ENCODE measurements at regions not wholly inside any gene's neighbourhood (a gene's known extent, or its start where the extent isn't known, plus 50 kb on each side); places are given as distances from the start of the nearest gene placed in this dataset.

DNA sequence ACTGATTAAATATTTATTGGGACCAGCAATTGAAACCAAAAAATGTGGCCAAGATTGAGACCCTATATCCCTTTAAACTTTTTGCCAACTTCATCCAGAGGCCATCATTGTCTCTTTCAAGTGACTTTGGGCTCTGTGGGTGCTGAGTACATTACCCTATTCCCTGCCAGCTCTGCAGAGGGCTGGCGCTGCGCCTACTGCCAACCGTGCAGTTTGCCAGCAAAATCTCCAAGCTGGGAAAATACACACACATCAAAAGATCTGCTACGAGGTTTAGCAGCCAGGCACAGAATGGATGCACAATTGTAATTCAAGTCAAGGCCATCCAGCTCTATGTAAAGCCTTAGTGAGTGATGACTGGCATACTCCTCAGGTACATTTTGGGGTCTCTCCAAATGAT is 125.0 kb downstream of the CBLN4 start:
- Mint-ChIP-seq H3K4me1 (no peaks in the 10 kb centered on the region), H3K27me3 (peaks cover 0 to 9% (median 0%) of the 10 kb centered on the region in 5 donors), H3K9me3 (peaks cover 0 to 29% (median 3%) of the 10 kb centered on the region in 9 donors), H3K36me3 (no peaks in the 10 kb centered on the region), H3K4me3 (no peak overlapping the region), H3K27ac (no peak overlapping the region)
- POLR2A ChIA-PET, result no interaction called here
- ATAC-seq (no peak), DNase-seq (no peak)

DNA sequence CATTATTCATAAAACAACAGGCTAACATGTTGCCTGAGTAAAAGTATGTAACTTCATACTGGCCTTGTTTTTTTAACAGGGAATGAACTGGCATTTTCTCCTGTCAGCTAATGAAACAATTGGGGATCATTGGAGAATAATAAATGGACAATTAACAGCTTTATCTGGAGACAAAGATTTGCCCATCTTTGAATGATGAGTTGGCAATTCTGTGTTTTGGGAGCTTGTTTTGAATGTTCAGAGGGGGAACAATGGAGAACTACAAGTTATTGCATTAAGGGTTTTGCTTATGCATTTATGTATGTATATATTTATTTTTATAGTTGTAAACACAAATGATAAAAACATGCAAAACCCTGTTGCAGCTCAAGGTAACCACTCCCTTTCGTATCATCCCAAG is 150.3 kb downstream of the CBLN4 start:
- Mint-ChIP-seq H3K27me3 (peaks cover 0 to 2% (median 0%) of the 10 kb centered on the region in 5 donors), H3K9me3 (peaks cover 0 to 18% (median 6%) of the 10 kb centered on the region in 9 donors), H3K4me3 (no peak overlapping the region), H3K27ac (no peak overlapping the region), H3K4me1 (no peaks in the 10 kb centered on the region), H3K36me3 (no peaks in the 10 kb centered on the region)
- DNase-seq, result no peak
- ATAC-seq, result no peak
- POLR2A ChIA-PET, result no interaction called here

DNA sequence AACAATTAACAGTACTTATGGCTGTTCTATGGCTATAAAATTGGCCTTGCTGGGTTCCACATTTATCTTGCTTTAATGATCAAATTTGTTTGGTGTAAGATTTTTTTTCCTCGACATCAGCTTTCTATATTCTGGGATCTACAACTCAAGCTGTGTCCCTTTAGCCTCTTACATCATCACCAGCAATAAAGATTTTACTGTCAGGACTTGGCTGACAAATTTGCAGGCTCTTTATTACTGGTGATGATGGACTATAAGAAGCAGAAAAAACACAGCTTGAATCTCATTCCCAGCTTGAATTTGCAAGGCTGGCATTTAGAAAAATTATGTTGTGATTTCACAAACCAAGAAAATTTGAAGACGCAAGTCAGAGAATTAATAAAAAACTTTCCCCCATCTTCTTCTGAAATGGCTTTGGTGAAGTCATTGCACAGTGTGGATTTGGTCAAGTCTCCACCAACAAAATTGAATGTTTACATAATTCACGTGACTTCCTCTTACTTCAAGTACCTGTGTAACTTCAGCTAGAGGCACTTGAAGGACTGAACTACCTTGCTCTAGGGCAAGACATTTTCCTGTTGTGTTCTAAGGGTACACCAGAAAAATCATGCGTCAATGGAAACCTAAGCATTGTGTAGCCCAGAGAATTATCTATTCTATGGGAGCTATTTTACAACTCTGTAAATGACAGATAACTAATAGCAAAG is 175.0 kb downstream of the CBLN4 start:
- ATAC-seq, result no peak
- Mint-ChIP-seq H3K4me1 (no peaks in the 10 kb centered on the region), H3K36me3 (no peaks in the 10 kb centered on the region), H3K27ac (no peak overlapping the region), H3K27me3 (peaks cover 0 to 3% (median 0%) of the 10 kb centered on the region in 5 donors), H3K9me3 (peaks cover 0 to 24% (median 4%) of the 10 kb centered on the region in 9 donors), H3K4me3 (no peak overlapping the region)
- POLR2A ChIA-PET, result no interaction called here
- DNase-seq, result no peak

DNA sequence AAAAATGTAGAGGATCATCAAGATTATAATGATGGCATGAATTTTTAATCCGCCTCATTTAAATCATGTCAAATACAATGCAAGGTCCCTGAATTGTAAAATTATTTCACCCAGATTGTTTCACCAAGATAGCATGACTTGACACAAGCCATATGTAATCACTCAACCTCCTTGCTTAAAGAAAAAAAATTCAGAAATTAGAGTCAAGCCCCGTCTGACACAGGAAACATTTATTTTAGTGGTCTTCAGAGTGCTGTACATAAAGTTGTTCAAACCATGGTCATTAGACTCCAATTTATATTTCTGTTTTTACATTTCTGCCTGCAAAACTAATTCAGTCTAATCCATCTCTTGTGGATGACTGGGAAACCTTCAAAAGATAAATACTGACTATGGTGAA is 200.2 kb downstream of the CBLN4 start:
- POLR2A ChIA-PET, result no interaction called here
- Mint-ChIP-seq H3K4me3 (no peak overlapping the region), H3K4me1 (no peaks in the 10 kb centered on the region), H3K9me3 (peaks cover 0 to 12% (median 4%) of the 10 kb centered on the region in 9 donors), H3K27ac (no peak overlapping the region), H3K36me3 (no peaks in the 10 kb centered on the region), H3K27me3 (peaks cover 0 to 10% (median 0%) of the 10 kb centered on the region in 5 donors)
- DNase-seq (no peak), ATAC-seq (no peak)

DNA sequence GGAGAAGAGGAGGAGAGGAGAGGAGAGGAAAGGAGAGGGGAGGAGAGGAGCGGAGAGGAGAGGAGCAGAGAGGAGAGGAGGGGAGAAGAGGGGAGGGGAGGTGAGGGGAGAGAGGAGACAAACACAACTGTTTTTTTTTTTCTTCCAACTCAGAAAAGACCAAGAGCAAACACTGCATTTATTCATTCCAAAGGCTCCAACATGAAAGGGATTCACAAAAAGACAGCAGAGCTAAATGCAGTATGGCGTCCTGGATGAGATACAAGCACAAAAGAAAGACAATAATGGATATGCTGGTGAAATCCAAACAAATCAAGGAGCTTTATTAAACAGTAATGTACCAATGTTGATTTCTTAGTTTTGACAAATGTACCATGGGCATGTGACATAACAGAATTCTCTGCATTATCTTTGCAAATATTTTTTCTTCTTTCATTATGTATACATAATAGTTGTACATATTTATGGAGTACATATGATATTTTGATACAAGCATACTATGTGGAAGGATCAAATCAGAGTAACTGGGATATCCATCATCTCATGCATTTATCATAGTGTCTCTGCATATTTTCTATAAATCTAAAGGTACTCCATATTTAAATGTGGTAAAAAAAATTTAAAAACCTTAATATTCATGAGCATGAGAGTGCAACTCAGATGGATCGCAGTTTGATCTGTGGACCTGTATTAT is 204.6 kb downstream of the CBLN4 start:
- Mint-ChIP-seq H3K27me3 (peaks cover 0 to 10% (median 0%) of the 10 kb centered on the region in 5 donors), H3K4me1 (no peaks in the 10 kb centered on the region), H3K27ac (no peak overlapping the region), H3K4me3 (no peak overlapping the region), H3K9me3 (peaks cover 0 to 13% (median 5%) of the 10 kb centered on the region in 9 donors), H3K36me3 (no peaks in the 10 kb centered on the region)
- DNase-seq (no peak), ATAC-seq (no peak)
- POLR2A ChIA-PET, result no interaction called here

DNA sequence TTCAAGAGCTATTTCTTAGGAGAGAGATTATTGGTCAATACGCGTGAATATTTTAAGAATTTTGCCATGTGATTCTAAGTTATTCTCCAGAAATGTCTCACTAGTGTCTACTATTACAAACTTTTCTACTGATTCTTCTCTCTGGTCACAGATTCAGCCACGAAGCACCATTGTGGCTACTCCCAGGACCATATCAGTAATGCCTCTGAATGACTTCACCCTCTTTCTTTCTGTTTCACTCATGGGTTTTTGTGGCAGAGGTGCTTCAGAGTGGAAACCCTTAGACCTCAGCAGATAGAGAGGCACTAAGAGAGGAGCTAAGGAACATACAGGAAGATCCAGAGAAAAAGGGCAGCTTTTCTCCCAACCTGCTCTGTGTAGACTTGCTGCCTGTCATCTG is 211.3 kb downstream of the CBLN4 start:
- no peaks in the 10 kb centered on the region for H3K36me3 Mint-ChIP-seq
- no peak overlapping the region for H3K27ac Mint-ChIP-seq
- ATAC-seq, result no peak
- no peak overlapping the region for H3K4me3 Mint-ChIP-seq
- POLR2A ChIA-PET, result no interaction called here
- no peaks in the 10 kb centered on the region for H3K4me1 Mint-ChIP-seq
- no peaks in the 10 kb centered on the region for H3K27me3 Mint-ChIP-seq
- peaks cover 0 to 26% (median 4%) of the 10 kb centered on the region in 9 donors for H3K9me3 Mint-ChIP-seq
- no peak for DNase-seq

DNA sequence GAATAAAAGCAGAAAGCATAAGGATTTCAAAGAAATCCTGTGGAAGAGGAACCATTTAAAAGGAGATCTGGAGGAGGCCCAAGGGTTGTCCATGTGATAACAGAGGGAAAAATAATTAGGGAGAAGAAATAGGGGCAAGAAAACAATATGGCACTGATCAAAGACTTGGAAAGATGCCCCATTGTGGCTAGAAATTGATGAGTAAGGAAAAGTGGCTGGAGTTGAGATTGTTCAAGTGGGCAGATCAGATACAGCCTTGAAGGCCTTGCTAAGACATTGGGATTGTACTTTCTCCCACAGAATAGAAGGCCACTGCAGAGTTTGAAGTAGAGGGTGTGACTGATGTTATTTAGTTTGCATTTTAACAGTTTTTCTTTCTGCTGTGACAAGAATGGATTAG is 213.3 kb downstream of the CBLN4 start:
- ATAC-seq, result no peak

DNA sequence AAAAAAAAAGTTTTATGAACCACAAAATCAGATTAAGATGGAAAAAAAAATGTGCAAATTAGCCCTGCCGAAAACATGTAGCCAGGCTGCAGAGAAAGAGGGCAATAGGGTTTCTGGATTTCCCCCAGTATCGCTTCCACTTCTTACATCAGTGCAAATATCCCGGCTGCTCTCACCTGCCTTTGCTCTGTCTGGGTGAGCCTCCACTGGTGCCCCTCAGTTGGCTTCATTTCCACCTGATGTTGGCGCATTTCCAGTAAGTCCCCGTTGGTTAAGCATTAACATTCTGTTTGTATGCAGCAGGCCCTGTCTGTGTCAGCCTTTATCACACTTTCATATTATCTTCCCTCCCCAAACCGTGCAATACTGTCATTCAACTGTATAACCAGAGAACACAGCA is 215.1 kb downstream of the CBLN4 start:
- Mint-ChIP-seq H3K27ac (no peak overlapping the region), H3K36me3 (no peaks in the 10 kb centered on the region), H3K27me3 (no peaks in the 10 kb centered on the region), H3K4me1 (no peaks in the 10 kb centered on the region), H3K4me3 (no peak overlapping the region), H3K9me3 (peaks cover 0 to 29% (median 3%) of the 10 kb centered on the region in 9 donors)
- POLR2A ChIA-PET, result no interaction called here
- ATAC-seq (no peak), DNase-seq (no peak)

More for the DNA sequence above, 213.3 kb downstream of the CBLN4 start:
- no peaks in the 10 kb centered on the region for H3K36me3 Mint-ChIP-seq
- H3K27me3 Mint-ChIP-seq, result no peaks in the 10 kb centered on the region
- H3K9me3 Mint-ChIP-seq, result peaks cover 0 to 26% (median 3%) of the 10 kb centered on the region in 9 donors
- no peak overlapping the region for H3K4me3 Mint-ChIP-seq
- H3K4me1 Mint-ChIP-seq, result no peaks in the 10 kb centered on the region
- H3K27ac Mint-ChIP-seq, result no peak overlapping the region
- DNase-seq, result no peak
- POLR2A ChIA-PET, result no interaction called here

DNA sequence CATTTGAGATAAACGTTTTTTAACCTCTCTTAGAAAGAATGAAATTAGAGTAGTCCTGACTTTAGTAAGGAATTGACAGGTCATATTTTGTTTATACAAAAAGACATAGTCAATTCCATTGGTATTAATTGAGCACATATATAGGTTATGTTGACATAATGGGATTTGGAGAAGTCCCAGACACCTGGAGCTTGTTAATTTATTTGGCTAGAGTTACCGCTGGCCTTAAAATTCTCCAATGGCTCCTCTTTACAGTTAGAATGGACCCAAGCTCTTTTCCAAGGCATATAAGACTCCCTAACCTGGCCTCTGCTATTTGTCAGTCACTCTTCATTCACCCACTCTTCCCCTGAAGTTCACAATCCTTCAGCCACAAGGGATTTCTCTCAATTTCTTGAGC is 221.3 kb downstream of the CBLN4 start:
- Mint-ChIP-seq H3K27ac (no peak overlapping the region), H3K36me3 (no peaks in the 10 kb centered on the region), H3K27me3 (peaks cover 0 to 11% (median 4%) of the 10 kb centered on the region in 5 donors), H3K4me3 (no peak overlapping the region), H3K4me1 (no peaks in the 10 kb centered on the region), H3K9me3 (peaks cover 0 to 18% (median 0%) of the 10 kb centered on the region in 9 donors)
- no peak for ATAC-seq
- POLR2A ChIA-PET, result no interaction called here
- DNase-seq, result no peak

DNA sequence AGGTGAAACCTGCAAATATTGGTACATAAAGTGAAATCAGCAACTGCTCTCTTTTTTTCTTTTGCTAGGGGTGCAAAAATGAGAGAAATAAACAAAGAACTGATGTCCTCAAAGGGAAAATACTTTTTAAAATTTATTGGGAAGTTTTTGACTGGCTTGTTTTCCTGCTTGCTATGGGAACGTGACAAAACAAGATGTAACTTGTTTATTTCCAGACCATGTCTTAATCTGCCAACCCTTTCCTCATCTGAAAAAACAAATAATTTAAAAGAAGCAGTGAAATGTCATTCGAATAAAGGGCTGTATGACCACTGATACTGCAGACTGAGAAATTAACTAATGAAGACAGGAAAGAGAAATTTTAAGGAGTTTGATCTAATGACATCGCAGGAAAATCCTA is 221.9 kb downstream of the CBLN4 start:
- Mint-ChIP-seq H3K36me3 (no peaks in the 10 kb centered on the region), H3K9me3 (peaks cover 0 to 22% (median 0%) of the 10 kb centered on the region in 9 donors), H3K4me3 (no peak overlapping the region), H3K27ac (no peak overlapping the region), H3K27me3 (peaks cover 0 to 11% (median 4%) of the 10 kb centered on the region in 5 donors), H3K4me1 (no peaks in the 10 kb centered on the region)
- no peak for DNase-seq
- no peak for ATAC-seq
- POLR2A ChIA-PET, result no interaction called here

DNA sequence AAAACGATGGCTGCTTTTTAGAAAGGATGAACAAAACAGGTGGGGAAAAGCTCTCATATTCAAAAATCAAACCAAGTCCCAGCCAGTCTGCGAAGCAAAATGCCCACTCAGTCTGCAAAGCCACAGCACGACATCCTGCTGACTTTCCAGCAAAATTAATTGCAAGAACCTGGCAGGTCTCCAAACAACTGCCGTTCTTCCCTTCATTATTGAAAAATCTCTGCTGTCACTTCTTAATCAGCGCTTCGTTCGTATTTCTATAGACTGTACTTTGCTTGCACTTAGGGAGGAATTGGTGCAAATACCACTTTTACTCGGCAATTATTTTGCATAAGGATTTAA is 222.4 kb downstream of the CBLN4 start:
- POLR2A ChIA-PET, result no interaction called here
- no peak for ATAC-seq
- Mint-ChIP-seq H3K4me3 (no peak overlapping the region), H3K4me1 (no peaks in the 10 kb centered on the region), H3K27ac (no peak overlapping the region), H3K9me3 (peaks cover 0 to 22% (median 0%) of the 10 kb centered on the region in 9 donors), H3K27me3 (peaks cover 0 to 11% (median 4%) of the 10 kb centered on the region in 5 donors), H3K36me3 (no peaks in the 10 kb centered on the region)
- DNase-seq, result no peak

DNA sequence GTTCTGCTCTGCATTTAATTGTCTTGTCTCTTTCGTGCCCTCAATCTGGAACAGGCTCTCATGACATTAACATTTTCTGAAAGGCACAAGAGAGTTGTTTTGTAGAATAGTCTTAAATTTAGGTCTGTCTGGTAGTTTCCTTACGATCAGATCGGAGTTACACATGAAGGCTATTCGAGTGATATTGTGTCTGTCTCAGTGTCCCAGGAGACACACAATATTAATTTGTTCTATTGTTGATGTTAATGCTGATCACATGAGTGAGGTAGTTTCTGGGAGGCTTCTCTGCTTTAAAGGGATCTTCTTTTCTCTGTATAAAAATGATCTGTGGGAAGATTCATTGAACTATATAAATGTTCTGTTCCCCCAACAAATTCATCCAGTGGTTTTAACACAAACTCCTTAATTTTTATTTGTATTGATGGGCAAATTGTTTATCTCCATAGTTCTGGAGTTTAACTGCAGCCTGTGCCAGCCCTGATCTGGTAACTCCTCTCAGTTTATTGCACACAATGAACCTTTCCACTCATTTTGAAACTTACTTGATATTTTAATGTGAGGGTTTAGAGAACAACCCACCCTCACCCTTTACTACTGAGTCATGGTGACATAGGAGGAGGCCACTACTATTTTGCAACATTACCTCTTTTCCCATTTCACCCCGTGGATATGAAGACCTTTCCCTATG is 223.0 kb downstream of the CBLN4 start:
- Mint-ChIP-seq H3K36me3 (no peaks in the 10 kb centered on the region), H3K4me1 (no peaks in the 10 kb centered on the region), H3K27ac (no peak overlapping the region), H3K27me3 (peaks cover 0 to 11% (median 4%) of the 10 kb centered on the region in 5 donors), H3K9me3 (peaks cover 0 to 22% (median 0%) of the 10 kb centered on the region in 9 donors), H3K4me3 (no peak overlapping the region)
- POLR2A ChIA-PET, result no interaction called here
- no peak for DNase-seq
- ATAC-seq, result no peak

DNA sequence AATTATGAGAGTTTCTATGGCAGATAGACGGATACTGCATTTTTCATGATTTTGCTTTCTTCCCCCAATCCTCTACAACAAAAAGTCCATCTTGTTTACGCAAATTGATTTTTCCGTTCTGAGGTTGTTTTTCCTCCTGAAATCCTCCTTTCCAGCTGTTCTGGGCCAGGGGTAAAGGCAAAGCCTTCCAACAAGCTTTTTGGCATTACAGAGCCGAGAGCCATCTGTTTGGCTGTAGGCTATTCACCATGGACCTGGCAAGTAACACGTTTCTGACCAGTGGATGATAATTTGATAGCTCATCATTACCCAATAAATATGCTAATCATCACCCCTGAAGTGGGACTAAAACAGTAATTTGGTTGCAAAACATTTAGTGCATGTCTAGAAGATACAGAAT is 226.5 kb downstream of the CBLN4 start:
- H3K36me3 Mint-ChIP-seq, result no peaks in the 10 kb centered on the region
- DNase-seq (no peak), ATAC-seq (no peak)
- no peak overlapping the region for H3K27ac Mint-ChIP-seq
- no peak overlapping the region for H3K4me3 Mint-ChIP-seq
- H3K27me3 Mint-ChIP-seq, result peaks cover 0 to 11% (median 0%) of the 10 kb centered on the region in 5 donors
- peaks cover 0 to 13% (median 5%) of the 10 kb centered on the region in 9 donors for H3K9me3 Mint-ChIP-seq
- H3K4me1 Mint-ChIP-seq, result no peaks in the 10 kb centered on the region
- POLR2A ChIA-PET, result no interaction called here

Data from naive thymus-derived CD8-positive, alpha-beta T cell (primary cell).